ENCODE measurements at regions not wholly inside any gene's neighbourhood (a gene's known extent, or its start where the extent isn't known, plus 50 kb on each side); places are given as distances from the start of the nearest gene placed in this dataset.

- Mint-ChIP-seq H3K9me3 (peaks cover 4% of the 10 kb centered on the region), H3K36me3 (ENCODE audit: low read depth) (no peaks in the 10 kb centered on the region), H3K4me3 (no peak overlapping the region), H3K4me1 (ENCODE audit: low read depth) (no peaks in the 10 kb centered on the region), H3K27ac (no peak overlapping the region), H3K27me3 (peaks cover 20% of the 10 kb centered on the region)
- ATAC-seq (ENCODE audit: poor library complexity): no peak
- Histone ChIP-seq H3K27me3 (ENCODE audit: control insufficient read depth in 1 of 2, insufficient read depth in 2 of 2, low read length in 2 of 2) (peaks cover under 1 to 9% of the 10 kb centered on the region in 2 experiments), H3K9me3 (ENCODE audit: control insufficient read depth in 1 of 2, insufficient read depth in 1 of 2, low read length in 2 of 2) (no peaks in the 10 kb centered on the region), H3K27ac (ENCODE audit: low read depth in 1 of 2, low read length in 2 of 2) (no peak overlapping the region), H3K36me3 (ENCODE audit: insufficient read depth, low read length) (no peaks in the 10 kb centered on the region), H3K4me1 (ENCODE audit: insufficient read depth, low read length) (no peaks in the 10 kb centered on the region), H3K4me3 (ENCODE audit: low read length) (no peak overlapping the region)
- intact Hi-C loops (cut with DNase I, micrococcal nuclease): no loop called here
- CTCF ChIA-PET: no interaction called here
- no peak for DNase-seq
- POLR2A ChIA-PET: no interaction called here
- TF ChIP-seq CTCF (IDR thresholded peaks at IDR 0.05): no peak
Measured at GRCh38 chr9:107161338-107161737, 121.7 kb upstream of the RAD23B start.

GRCh38 chr9:107163370-107163769 is 119.7 kb upstream of the RAD23B start:
- no peaks in the 10 kb centered on the region for H3K36me3 Mint-ChIP-seq (ENCODE audit: low read depth)

GRCh38 chr9:107169796-107170195 is 113.3 kb upstream of the RAD23B start:
- Histone ChIP-seq H3K27me3 (ENCODE audit: control insufficient read depth in 1 of 2, insufficient read depth in 2 of 2, low read length in 2 of 2) (peaks cover 0 to 3% of the 10 kb centered on the region in 2 experiments), H3K9me3 (ENCODE audit: control insufficient read depth in 1 of 2, insufficient read depth in 1 of 2, low read length in 2 of 2) (no peaks in the 10 kb centered on the region), H3K4me1 (ENCODE audit: insufficient read depth, low read length) (no peaks in the 10 kb centered on the region), H3K36me3 (ENCODE audit: insufficient read depth, low read length) (no peaks in the 10 kb centered on the region), H3K4me3 (ENCODE audit: low read length) (no peak overlapping the region), H3K27ac (ENCODE audit: low read depth in 1 of 2, low read length in 2 of 2) (no peak overlapping the region)
- no peak overlapping the region for H3K27ac Mint-ChIP-seq
- ATAC-seq (ENCODE audit: poor library complexity) (no peak), DNase-seq (no peak)
- H3K36me3 Mint-ChIP-seq (ENCODE audit: low read depth): no peaks in the 10 kb centered on the region
- peaks cover 4% of the 10 kb centered on the region for H3K9me3 Mint-ChIP-seq
- CTCF ChIA-PET: interaction anchor here (0.8 to 1.3 kb wide), 2 partner anchors 13 kb away, joined by 3 to 4 read pairs; no protein-coding TSS in a partner anchor
- intact Hi-C loops (cut with DNase I, micrococcal nuclease): loop anchor here in 1 of 2 experiments (10.0 kb wide), 1 partner anchor 1555 kb away; no protein-coding TSS in a partner anchor
- POLR2A ChIA-PET: no interaction called here
- H3K4me1 Mint-ChIP-seq (ENCODE audit: low read depth): no peaks in the 10 kb centered on the region
- peaks cover 13% of the 10 kb centered on the region for H3K27me3 Mint-ChIP-seq
- no peak for TF ChIP-seq CTCF (IDR thresholded peaks at IDR 0.05)
- H3K4me3 Mint-ChIP-seq: no peak overlapping the region

More at GRCh38 chr9:107163370-107163769, 119.7 kb upstream of the RAD23B start:
- Mint-ChIP-seq H3K4me1 (ENCODE audit: low read depth) (no peaks in the 10 kb centered on the region), H3K4me3 (no peak overlapping the region), H3K27ac (no peak overlapping the region), H3K27me3 (peaks cover 11% of the 10 kb centered on the region), H3K9me3 (peaks cover 4% of the 10 kb centered on the region)
- ChIA-PET CTCF (no interaction called here), POLR2A (no interaction called here)
- no peak for TF ChIP-seq CTCF (IDR thresholded peaks at IDR 0.05)
- intact Hi-C loops (cut with DNase I, micrococcal nuclease): no loop called here
- ATAC-seq (ENCODE audit: poor library complexity) (no peak), DNase-seq (no peak)
- Histone ChIP-seq H3K9me3 (ENCODE audit: control insufficient read depth in 1 of 2, insufficient read depth in 1 of 2, low read length in 2 of 2) (no peaks in the 10 kb centered on the region), H3K4me3 (ENCODE audit: low read length) (no peak overlapping the region), H3K36me3 (ENCODE audit: insufficient read depth, low read length) (no peaks in the 10 kb centered on the region), H3K27ac (ENCODE audit: low read depth in 1 of 2, low read length in 2 of 2) (no peak overlapping the region), H3K4me1 (ENCODE audit: insufficient read depth, low read length) (no peaks in the 10 kb centered on the region), H3K27me3 (ENCODE audit: control insufficient read depth in 1 of 2, insufficient read depth in 2 of 2, low read length in 2 of 2) (peaks cover 3 to 9% of the 10 kb centered on the region in 2 experiments)
